ENCODE measurements at regions not wholly inside any gene's neighbourhood (a gene's known extent, or its start where the extent isn't known, plus 50 kb on each side); places are given as distances from the start of the nearest gene placed in this dataset.

DNA sequence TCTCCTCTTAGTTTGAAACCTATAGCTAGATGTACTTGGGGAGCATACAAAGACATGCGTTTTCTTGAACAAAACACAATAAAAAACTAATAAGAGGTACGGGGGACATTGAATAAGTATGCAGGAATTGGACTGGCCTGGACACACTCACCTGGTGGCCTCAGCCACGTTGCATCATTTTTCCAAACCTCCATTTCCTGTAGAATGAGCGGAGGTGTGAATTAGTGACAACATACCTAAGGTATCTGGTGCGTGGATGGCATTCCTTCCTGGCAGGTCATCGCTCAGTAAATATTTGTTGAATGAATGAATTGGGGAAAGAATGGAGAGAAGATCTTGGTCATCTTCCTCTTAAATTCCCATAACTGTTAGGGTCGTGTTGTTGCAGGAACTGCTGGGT is 103.2 kb upstream of the CTBP2 start:
- Histone ChIP-seq H3K79me2 (ENCODE audit: low read depth) (no peaks in the 10 kb centered on the region), H4K20me1 (ENCODE audit: insufficient read depth) (no peaks in the 10 kb centered on the region), H3K9me3 (ENCODE audit: insufficient read depth, low read depth) (no peaks in the 10 kb centered on the region), H3K4me2 (peak overlapping the region; percentile 78), H3K27me3 (ENCODE audit: insufficient read depth, low read depth) (no peaks in the 10 kb centered on the region), H3K27ac (peak overlapping the region; percentile 92), H2AFZ (peak overlapping the region; percentile 70; the same call in 1 of the 2 replicates), H3K9me2 (ENCODE audit: insufficient read depth) (no peaks in the 10 kb centered on the region), H3F3A (ENCODE audit: insufficient read depth, low read depth) (peaks cover 33% of the 10 kb centered on the region), H3K4me1 (replicated peaks; ENCODE audit: insufficient read depth) (peaks cover 42% of the 10 kb centered on the region), H3K36me3 (ENCODE audit: low read depth) (no peaks in the 10 kb centered on the region), H3K4me3 (peak overlapping the region; percentile 38; the same call in 1 of the 2 replicates)
- intact Hi-C loops (cut with micrococcal nuclease; ENCODE audit: unreplicated experiment): loop anchor here (1.0 to 5.0 kb wide), 4 partner anchors 32 to 429 kb away; partner anchors contain the start of gene CTBP2
- DNase-seq: peak; percentile 67 to 91
- POLR2A ChIA-PET (ENCODE audit: unreplicated experiment): no interaction called here
- TF ChIP-seq, protein P1, sequence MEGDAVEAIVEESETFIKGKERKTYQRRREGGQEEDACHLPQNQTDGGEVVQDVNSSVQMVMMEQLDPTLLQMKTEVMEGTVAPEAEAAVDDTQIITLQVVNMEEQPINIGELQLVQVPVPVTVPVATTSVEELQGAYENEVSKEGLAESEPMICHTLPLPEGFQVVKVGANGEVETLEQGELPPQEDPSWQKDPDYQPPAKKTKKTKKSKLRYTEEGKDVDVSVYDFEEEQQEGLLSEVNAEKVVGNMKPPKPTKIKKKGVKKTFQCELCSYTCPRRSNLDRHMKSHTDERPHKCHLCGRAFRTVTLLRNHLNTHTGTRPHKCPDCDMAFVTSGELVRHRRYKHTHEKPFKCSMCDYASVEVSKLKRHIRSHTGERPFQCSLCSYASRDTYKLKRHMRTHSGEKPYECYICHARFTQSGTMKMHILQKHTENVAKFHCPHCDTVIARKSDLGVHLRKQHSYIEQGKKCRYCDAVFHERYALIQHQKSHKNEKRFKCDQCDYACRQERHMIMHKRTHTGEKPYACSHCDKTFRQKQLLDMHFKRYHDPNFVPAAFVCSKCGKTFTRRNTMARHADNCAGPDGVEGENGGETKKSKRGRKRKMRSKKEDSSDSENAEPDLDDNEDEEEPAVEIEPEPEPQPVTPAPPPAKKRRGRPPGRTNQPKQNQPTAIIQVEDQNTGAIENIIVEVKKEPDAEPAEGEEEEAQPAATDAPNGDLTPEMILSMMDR (conservative IDR thresholded peaks at IDR 0.05): no peak
- no TSS peak for BruUV-seq (replicated peaks)
- CTCF ChIA-PET: no interaction called here

DNA sequence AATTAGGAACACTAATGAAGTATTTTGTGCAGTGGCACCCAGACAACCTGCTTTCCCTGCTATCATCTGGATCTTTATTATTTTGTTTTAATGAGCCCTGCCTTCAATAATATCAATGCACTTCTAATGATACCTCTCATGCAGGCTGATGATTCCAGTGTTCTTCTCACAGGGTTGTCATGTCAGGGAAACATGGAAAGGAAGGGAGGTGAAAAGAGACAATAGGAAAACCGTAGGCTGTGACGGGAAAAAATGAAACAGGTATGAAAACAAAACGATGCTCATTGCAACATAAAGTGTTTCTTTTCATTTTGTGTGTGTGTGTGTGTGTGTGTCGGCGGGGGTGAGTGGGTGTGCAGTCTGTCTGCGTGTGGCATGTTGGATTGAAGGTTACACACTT is 102.6 kb upstream of the CTBP2 start:
- Histone ChIP-seq H3K9me3 (ENCODE audit: insufficient read depth, low read depth) (no peaks in the 10 kb centered on the region), H3K4me3 (peak overlapping the region; percentile 38; the same call in 1 of the 2 replicates), H3K79me2 (ENCODE audit: low read depth) (no peaks in the 10 kb centered on the region), H3K9me2 (ENCODE audit: insufficient read depth) (no peaks in the 10 kb centered on the region), H3K4me1 (replicated peaks; ENCODE audit: insufficient read depth) (peaks cover 42% of the 10 kb centered on the region), H2AFZ (peak overlapping the region; percentile 70; the same call in 1 of the 2 replicates), H4K20me1 (ENCODE audit: insufficient read depth) (no peaks in the 10 kb centered on the region), H3F3A (ENCODE audit: insufficient read depth, low read depth) (peaks cover 33% of the 10 kb centered on the region), H3K27ac (peak overlapping the region; percentile 92), H3K27me3 (ENCODE audit: insufficient read depth, low read depth) (no peaks in the 10 kb centered on the region), H3K36me3 (ENCODE audit: low read depth) (no peaks in the 10 kb centered on the region), H3K4me2 (peak overlapping the region; percentile 78)
- TF ChIP-seq, protein P1 (conservative IDR thresholded peaks at IDR 0.05): no peak
- no peak for TF ChIP-seq EZH2 (IDR thresholded peaks at IDR 0.05; ENCODE audit: low read depth)
- intact Hi-C loops (cut with micrococcal nuclease; ENCODE audit: unreplicated experiment): loop anchor here (1.0 to 5.0 kb wide), 4 partner anchors 32 to 429 kb away; partner anchors contain the start of gene CTBP2
- ChIA-PET CTCF (no interaction called here), POLR2A (ENCODE audit: unreplicated experiment) (no interaction called here)
- BruUV-seq (replicated peaks): TSS peak; percentile 82
- DNase-seq: no peak

DNA sequence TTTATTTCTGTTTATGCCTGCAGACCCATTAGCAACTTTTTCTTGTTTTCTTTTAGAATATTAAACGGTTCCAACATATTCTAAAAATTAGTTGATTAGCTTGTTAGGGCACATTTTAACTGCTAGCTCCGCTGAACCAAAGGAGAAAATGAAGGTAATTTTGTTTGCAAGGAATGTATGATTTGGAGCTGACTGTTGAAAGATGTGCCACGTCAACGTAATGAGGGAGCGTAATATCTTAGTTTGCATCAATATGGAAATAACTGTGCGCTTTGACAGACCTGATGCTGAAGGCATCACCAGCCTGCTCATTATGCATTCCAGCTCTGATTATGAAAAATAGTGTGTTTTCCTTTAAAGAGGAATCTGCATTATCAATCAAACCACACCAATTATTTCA is 102.0 kb upstream of the CTBP2 start:
- POLR2A ChIA-PET (ENCODE audit: unreplicated experiment): no interaction called here
- H3K9me3 ChIP-seq (ENCODE audit: insufficient read depth, low read depth): no peaks in the 10 kb centered on the region
- no TSS peak for BruUV-seq (replicated peaks)
- TF ChIP-seq, protein P1 (conservative IDR thresholded peaks at IDR 0.05): no peak
- TF ChIP-seq EZH2 (IDR thresholded peaks at IDR 0.05; ENCODE audit: low read depth): no peak
- H3K79me2 ChIP-seq (ENCODE audit: low read depth): no peaks in the 10 kb centered on the region
- intact Hi-C loops (cut with micrococcal nuclease; ENCODE audit: unreplicated experiment): loop anchor here (2.0 to 5.0 kb wide), 2 partner anchors 102 to 430 kb away; partner anchors contain the start of gene CTBP2
- H4K20me1 ChIP-seq (ENCODE audit: insufficient read depth): no peaks in the 10 kb centered on the region
- no peaks in the 10 kb centered on the region for H3K27me3 ChIP-seq (ENCODE audit: insufficient read depth, low read depth)
- peak overlapping the region; percentile 92 for H3K27ac ChIP-seq
- peaks cover 33% of the 10 kb centered on the region for H3F3A ChIP-seq (ENCODE audit: insufficient read depth, low read depth)
- H3K4me2 ChIP-seq: peak overlapping the region; percentile 78
- CTCF ChIA-PET: no interaction called here
- no peak overlapping the region; the same call in 1 of the 2 replicates for H3K4me3 ChIP-seq
- H3K36me3 ChIP-seq (ENCODE audit: low read depth): no peaks in the 10 kb centered on the region
- no peak overlapping the region; the same call in 1 of the 2 replicates for H2AFZ ChIP-seq
- H3K4me1 ChIP-seq (replicated peaks; ENCODE audit: insufficient read depth): peaks cover 42% of the 10 kb centered on the region
- no peak for DNase-seq
- no peaks in the 10 kb centered on the region for H3K9me2 ChIP-seq (ENCODE audit: insufficient read depth)
